H9 (cell line): ENCODE measurements at regions not wholly inside any gene's neighbourhood (a gene's known extent, or its start where the extent isn't known, plus 50 kb on each side); places are given as distances from the start of the nearest gene placed in this dataset.
A peak's percentile ranks its signal among the peaks of the same experiment; 100 is the strongest.

Experiments
- DNase-seq: peaks from one replicate; pipeline ENCODE4 v3.0.0-alpha.2; 2017
- H2AFZ ChIP-seq: one replicate; pipeline ENCODE4 v1.6.1; 2013; ENCODE audit warnings: mild to moderate bottlenecking, low read length, control low read depth, moderate library complexity
- H2AK5ac ChIP-seq: 2 replicates; pipeline ENCODE4 v1.6.1; 2013; ENCODE audit warnings: low read length, control low read depth, mixed read lengths; ENCODE audit not compliant: insufficient read length
- H2BK120ac ChIP-seq: one replicate; pipeline ENCODE4 v1.6.1; 2013; ENCODE audit warnings: low read depth, mild to moderate bottlenecking, low read length, control low read depth, inconsistent platforms; ENCODE audit not compliant: poor library complexity, severe bottlenecking
- H2BK12ac ChIP-seq: 2 replicates; pipeline ENCODE4 v1.6.1; 2013; ENCODE audit warnings: low read length, control low read depth, mixed read lengths, low read depth; ENCODE audit not compliant: insufficient read length
- H2BK15ac ChIP-seq: 2 replicates; pipeline ENCODE4 v1.6.1; 2013; ENCODE audit warnings: low read depth, low read length, control low read depth
- H2BK20ac ChIP-seq: one replicate; pipeline ENCODE4 v1.6.1; 2013; ENCODE audit warnings: low read depth, mild to moderate bottlenecking, low read length, control low read depth, inconsistent platforms; ENCODE audit not compliant: poor library complexity, severe bottlenecking
- H2BK5ac ChIP-seq: 2 replicates; pipeline ENCODE4 v1.6.1; 2013; ENCODE audit warnings: low read length, control low read depth, mixed read lengths; ENCODE audit not compliant: insufficient read length
- H3K14ac ChIP-seq: 2 replicates; pipeline ENCODE4 v1.6.1; 2013; ENCODE audit warnings: low read length, control low read depth; ENCODE audit not compliant: insufficient read depth
- H3K18ac ChIP-seq: 2 replicates; pipeline ENCODE4 v1.6.1; 2013; ENCODE audit warnings: low read depth, mild to moderate bottlenecking, mixed read lengths, low read length, control low read depth; ENCODE audit not compliant: insufficient read length
- H3K23ac ChIP-seq: 2 replicates; pipeline ENCODE4 v1.6.1; 2013; ENCODE audit warnings: low read length, control low read depth, mixed read lengths, low read depth; ENCODE audit not compliant: insufficient read length
- H3K23me2 ChIP-seq: 2 replicates; pipeline ENCODE4 v1.6.1; 2013; ENCODE audit warnings: low read depth, mild to moderate bottlenecking, mixed read lengths, low read length, control low read depth; ENCODE audit not compliant: insufficient read length, poor library complexity, severe bottlenecking
- H3K27ac ChIP-seq: 2 replicates; pipeline ENCODE4 v1.5.1; 2013; ENCODE audit warnings: low read length, control low read depth, mixed read lengths, low read depth; ENCODE audit not compliant: insufficient read length
- H3K27me3 ChIP-seq: 2 replicates; pipeline ENCODE4 v1.6.1; 2013; ENCODE audit warnings: low read length, control low read depth, inconsistent platforms; ENCODE audit not compliant: insufficient read depth
- H3K4ac ChIP-seq: 2 replicates; pipeline ENCODE4 v1.6.1; 2013; ENCODE audit warnings: low read depth, mild to moderate bottlenecking, control low read depth, inconsistent platforms, low read length, moderate library complexity
- H3K4me1 ChIP-seq: 2 replicates; pipeline ENCODE4 v1.6.1; 2013; ENCODE audit warnings: low read length, control low read depth, inconsistent platforms; ENCODE audit not compliant: insufficient read depth
- H3K4me2 ChIP-seq: 2 replicates; pipeline ENCODE4 v1.6.1; 2013; ENCODE audit warnings: low read length, control low read depth, mixed read lengths; ENCODE audit not compliant: insufficient read length, insufficient read depth
- H3K56ac ChIP-seq: 2 replicates; pipeline ENCODE4 v1.6.1; 2013; ENCODE audit warnings: low read depth, mild to moderate bottlenecking, mixed read lengths, low read length, control low read depth; ENCODE audit not compliant: insufficient read length
- H3K79me1 ChIP-seq: 2 replicates; pipeline ENCODE4 v1.6.1; 2013; ENCODE audit warnings: low read depth, mild to moderate bottlenecking, moderate library complexity, low read length, control low read depth, inconsistent platforms; ENCODE audit not compliant: insufficient read depth, poor library complexity, severe bottlenecking
- H3K79me2 ChIP-seq: 2 replicates; pipeline ENCODE4 v1.6.1; 2013; ENCODE audit warnings: low read length, control low read depth, inconsistent platforms; ENCODE audit not compliant: insufficient read depth
- H3K9ac ChIP-seq: 2 replicates; pipeline ENCODE4 v1.6.1; 2013; ENCODE audit warnings: low read length, control low read depth, mixed read lengths; ENCODE audit not compliant: insufficient read length; ENCODE audit errors: extremely low read depth
- H3K9me3 ChIP-seq: one replicate; pipeline ENCODE4 v1.6.1; 2013; ENCODE audit warnings: low read depth, low read length, inconsistent platforms; ENCODE audit not compliant: control insufficient read depth
- H3T11ph ChIP-seq: one replicate; pipeline ENCODE4 v1.6.1; 2013; ENCODE audit warnings: mild to moderate bottlenecking, low read length, control low read depth, inconsistent platforms
- H4K20me1 ChIP-seq: one replicate; pipeline ENCODE4 v1.6.1; 2013; ENCODE audit not compliant: control insufficient read depth, insufficient read length, insufficient read depth
- H4K5ac ChIP-seq: 2 replicates; pipeline ENCODE4 v1.6.1; 2013; ENCODE audit warnings: low read depth, mild to moderate bottlenecking, mixed read lengths, low read length, control low read depth; ENCODE audit not compliant: insufficient read length
- H4K8ac ChIP-seq: replicated peaks from 2 replicates; pipeline ENCODE4 v1.6.1; 2013; ENCODE audit warnings: low read length, control low read depth, mixed read lengths, low read depth; ENCODE audit not compliant: insufficient read length
- H4K91ac ChIP-seq: 2 replicates; pipeline ENCODE4 v1.6.1; 2013; ENCODE audit warnings: low read depth, mild to moderate bottlenecking, moderate library complexity, mixed read lengths, low read length, control low read depth; ENCODE audit not compliant: insufficient read length
- H3K27ac Mint-ChIP-seq, 3 experiments: 2 replicates in 2 of 3; 3 replicates in 1 of 3; pipeline ENCODE4 v1.8.0; 2020 to 2021; ENCODE audit warnings: mixed read lengths in 3 of 3, mild to moderate bottlenecking in 1 of 3, moderate library complexity in 1 of 3
- H3K27me3 Mint-ChIP-seq: 2 replicates; pipeline ENCODE4 v1.8.0; 2021; ENCODE audit warnings: low read depth, mild to moderate bottlenecking, moderate library complexity, mixed read lengths
- H3K36me3 Mint-ChIP-seq, 3 experiments: 2 replicates in 2 of 3; 3 replicates in 1 of 3; pipeline ENCODE4 v1.8.0; 2020 to 2021; ENCODE audit warnings: low read depth in 3 of 3, mixed read lengths in 3 of 3; ENCODE audit not compliant: insufficient read depth in 1 of 3
- H3K4me1 Mint-ChIP-seq, 2 experiments: 2 replicates each; pipeline ENCODE4 v1.8.0; 2020; ENCODE audit warnings: mixed read lengths in 2 of 2
- H3K4me3 Mint-ChIP-seq, 2 experiments: 2 replicates in 1 of 2; 3 replicates in 1 of 2; pipeline ENCODE4 v1.8.0; 2020 to 2021; ENCODE audit warnings: mild to moderate bottlenecking in 2 of 2, mixed read lengths in 2 of 2, moderate library complexity in 1 of 2
- H3K9me3 Mint-ChIP-seq, 2 experiments: 2 replicates in 1 of 2; 3 replicates in 1 of 2; pipeline ENCODE4 v1.8.0; 2020; ENCODE audit warnings: mild to moderate bottlenecking in 2 of 2, mixed read lengths in 2 of 2, moderate library complexity in 1 of 2
- WGBS: extraction: QIAGEN DNeasy Blood & Tissue Kit; methylation state at CpG from one replicate; pipeline ENCODE4 v1.1.7; 2013; ENCODE audit warnings: missing lambda C conversion rate, low lambda C conversion rate, mixed read lengths; ENCODE audit not compliant: insufficient read length; ENCODE audit errors: extremely low coverage; 5-methylcytosine and 5-hydroxymethylcytosine counted together
- TF ChIP-seq, protein P1 (sequence below): fragments of 200-600 bp; sonication (generic); conservative IDR thresholded peaks from 3 replicates; pipeline ENCODE4 v1.8.0; 2021; ENCODE audit warnings: antibody characterized with exemption, mild to moderate bottlenecking

DNA sequence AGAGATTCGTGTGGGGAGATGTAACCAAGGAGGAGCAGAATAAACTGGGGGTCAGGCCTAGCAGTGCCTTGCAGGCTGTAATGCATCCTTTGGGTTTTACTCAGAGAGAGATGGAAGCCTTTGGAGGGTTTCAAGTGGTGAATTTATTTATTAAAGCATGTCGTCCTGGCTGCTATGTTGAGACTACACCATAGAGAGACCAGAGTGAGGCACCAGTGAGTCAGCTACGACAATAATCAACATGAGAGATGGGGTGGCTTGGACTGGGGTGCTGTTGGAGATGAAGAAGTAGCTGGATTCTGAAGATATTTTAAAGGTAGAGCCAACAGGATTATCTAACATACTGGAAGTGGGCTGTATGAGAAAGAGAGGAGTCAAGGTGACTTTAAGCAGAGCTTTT, 335.3 kb upstream of the ARHGEF26 start:
- no peak overlapping the region for H3T11ph ChIP-seq
- H3K27me3 Mint-ChIP-seq, result no peaks in the 10 kb centered on the region
- TF ChIP-seq, protein P1, sequence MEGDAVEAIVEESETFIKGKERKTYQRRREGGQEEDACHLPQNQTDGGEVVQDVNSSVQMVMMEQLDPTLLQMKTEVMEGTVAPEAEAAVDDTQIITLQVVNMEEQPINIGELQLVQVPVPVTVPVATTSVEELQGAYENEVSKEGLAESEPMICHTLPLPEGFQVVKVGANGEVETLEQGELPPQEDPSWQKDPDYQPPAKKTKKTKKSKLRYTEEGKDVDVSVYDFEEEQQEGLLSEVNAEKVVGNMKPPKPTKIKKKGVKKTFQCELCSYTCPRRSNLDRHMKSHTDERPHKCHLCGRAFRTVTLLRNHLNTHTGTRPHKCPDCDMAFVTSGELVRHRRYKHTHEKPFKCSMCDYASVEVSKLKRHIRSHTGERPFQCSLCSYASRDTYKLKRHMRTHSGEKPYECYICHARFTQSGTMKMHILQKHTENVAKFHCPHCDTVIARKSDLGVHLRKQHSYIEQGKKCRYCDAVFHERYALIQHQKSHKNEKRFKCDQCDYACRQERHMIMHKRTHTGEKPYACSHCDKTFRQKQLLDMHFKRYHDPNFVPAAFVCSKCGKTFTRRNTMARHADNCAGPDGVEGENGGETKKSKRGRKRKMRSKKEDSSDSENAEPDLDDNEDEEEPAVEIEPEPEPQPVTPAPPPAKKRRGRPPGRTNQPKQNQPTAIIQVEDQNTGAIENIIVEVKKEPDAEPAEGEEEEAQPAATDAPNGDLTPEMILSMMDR, result peak; percentile 42; the same call in 2 of the 3 replicates

More for the DNA sequence above, 335.3 kb upstream of the ARHGEF26 start:
- H3K4me1 ChIP-seq, result no peaks in the 10 kb centered on the region
- no peak overlapping the region for H3K9ac ChIP-seq
- H3K79me2 ChIP-seq, result no peaks in the 10 kb centered on the region
- no peak overlapping the region for H4K8ac ChIP-seq
- H4K91ac ChIP-seq, result no peak overlapping the region
- H3K27me3 ChIP-seq, result no peaks in the 10 kb centered on the region
- H4K20me1 ChIP-seq, result no peaks in the 10 kb centered on the region
- H3K23me2 ChIP-seq, result no peaks in the 10 kb centered on the region
- peaks cover 13 to 21% of the 10 kb centered on the region in 2 experiments for H3K4me1 Mint-ChIP-seq
- no peak overlapping the region for H2AFZ ChIP-seq
- no peak overlapping the region for H3K18ac ChIP-seq
- H3K56ac ChIP-seq, result no peak overlapping the region
- H3K4ac ChIP-seq, result no peak overlapping the region
- no peaks in the 10 kb centered on the region for H3K36me3 Mint-ChIP-seq
- H2BK20ac ChIP-seq, result no peak overlapping the region
- no peak overlapping the region for H3K4me2 ChIP-seq
- no peak overlapping the region for H2BK12ac ChIP-seq
- no peak overlapping the region for H2AK5ac ChIP-seq
- H3K79me1 ChIP-seq, result no peaks in the 10 kb centered on the region
- no peak overlapping the region for H3K23ac ChIP-seq
- no peaks in the 10 kb centered on the region for H3K9me3 Mint-ChIP-seq
- WGBS, result no CpG with 5 or more reads among the region's 3 CpGs
- no peak overlapping the region for H2BK120ac ChIP-seq
- no peak overlapping the region for H3K14ac ChIP-seq
- H2BK15ac ChIP-seq, result no peak overlapping the region
- H3K27ac ChIP-seq, result no peak overlapping the region
- no peaks in the 10 kb centered on the region for H3K9me3 ChIP-seq
- no peak overlapping the region for H2BK5ac ChIP-seq
- H3K4me3 Mint-ChIP-seq, result no peak overlapping the region
- no peak overlapping the region for H4K5ac ChIP-seq
- peak; percentile 27 for DNase-seq
- H3K27ac Mint-ChIP-seq, result peak overlapping the region in 1 of 3 experiments; percentile 31; a peak in 1 of 7 replicates
